GM18508 (cell line): ENCODE measurements at regions not wholly inside any gene's neighbourhood (a gene's known extent, or its start where the extent isn't known, plus 50 kb on each side); places are given as distances from the start of the nearest gene placed in this dataset.

ENCODE experiments used
- ATAC-seq: cut with Tn5 transposase; IDR thresholded peaks from one replicate; pipeline ENCODE4 v1.9.1; 2021; ENCODE audit warnings: moderate number of reproducible peaks; ENCODE audit not compliant: insufficient read depth, unreplicated experiment

DNA sequence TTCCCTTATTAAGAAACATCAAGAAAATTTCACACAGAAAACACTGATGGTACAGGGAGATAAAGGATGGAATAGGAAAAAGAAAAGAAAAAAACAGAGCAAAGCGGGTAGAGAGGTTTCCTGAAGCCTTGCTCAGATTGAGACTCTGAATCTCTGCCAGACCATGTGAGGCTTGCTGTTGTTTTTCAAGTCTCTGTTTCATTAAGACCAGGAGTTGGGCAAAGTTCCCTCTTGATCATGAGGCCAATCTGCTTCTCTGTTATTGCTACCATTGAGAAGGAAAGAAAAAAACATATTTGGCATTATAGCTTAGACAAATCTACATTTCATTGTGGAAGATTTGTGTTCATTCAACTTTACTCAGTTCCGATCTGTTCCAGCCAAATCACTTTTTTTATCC, 201.6 kb upstream of the SOX9 start:
- no peak for ATAC-seq

DNA sequence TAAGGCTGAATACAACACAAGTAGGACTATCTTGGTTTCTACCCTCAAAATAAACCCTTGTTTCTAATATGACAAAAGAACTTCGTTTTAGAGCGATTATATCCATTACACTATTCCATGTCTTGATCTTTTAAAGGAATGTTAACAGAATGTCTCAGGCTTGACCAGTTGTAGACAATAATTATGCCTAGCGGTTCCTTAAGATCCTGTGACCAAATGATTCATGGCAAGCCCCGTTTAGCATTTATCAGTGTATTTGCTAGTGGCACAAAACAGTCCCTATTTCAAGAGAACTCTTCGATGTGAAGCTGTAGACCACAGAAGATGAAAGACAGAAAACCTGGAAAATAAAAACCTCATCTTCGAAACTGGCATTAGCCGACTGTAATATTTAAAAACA, 200.9 kb upstream of the SOX9 start:
- ATAC-seq, result no peak

GRCh38 chr17:71921796-71922195, 199.0 kb upstream of the SOX9 start:
- ATAC-seq, result no peak

DNA sequence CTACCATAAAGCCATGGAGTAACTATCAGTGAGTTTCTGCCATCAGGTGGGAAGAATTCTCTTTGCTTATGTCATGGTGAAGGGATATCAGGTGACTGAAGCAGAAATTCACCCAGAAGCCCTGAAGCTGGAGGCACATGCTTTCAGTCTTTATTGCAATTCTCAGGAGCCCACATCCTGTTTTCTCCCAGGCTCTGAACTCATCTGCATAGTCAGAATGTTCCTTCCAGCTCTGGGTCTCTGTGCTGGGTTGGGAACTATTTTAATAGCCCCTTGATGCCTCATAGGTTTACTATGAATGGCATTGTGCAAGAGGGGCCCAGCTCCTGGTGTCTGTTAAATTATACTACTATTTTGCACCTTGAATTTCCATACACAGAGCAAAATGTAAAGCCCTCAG, 198.4 kb upstream of the SOX9 start:
- no peak for ATAC-seq

GRCh38 chr17:71926746-71927398, 193.9 kb upstream of the SOX9 start:
- ATAC-seq, result no peak

- ATAC-seq, result no peak
These were observed 187.5 kb upstream of the SOX9 start for GRCh38 chr17:71933306-71933705.

DNA sequence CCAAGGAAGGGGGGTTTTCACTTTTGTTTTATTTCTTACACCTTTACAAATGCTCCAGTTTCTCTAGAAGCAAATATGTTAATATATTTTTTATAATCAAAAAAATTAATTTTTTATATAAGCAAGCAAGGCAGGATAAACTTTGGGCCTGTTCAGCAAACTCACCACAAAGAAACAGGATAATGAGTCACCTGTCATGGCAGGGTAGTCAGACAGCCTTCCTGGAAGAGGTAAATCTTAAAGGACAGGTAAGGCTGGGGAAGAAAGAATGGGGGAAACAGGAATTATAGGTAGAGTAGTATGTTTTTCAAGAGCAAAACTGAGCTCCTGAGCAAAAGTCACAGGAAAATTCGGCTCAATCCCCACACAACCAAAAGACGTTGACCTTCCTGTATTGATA, 186.3 kb upstream of the SOX9 start:
- ATAC-seq, result no peak

GRCh38 chr17:71935341-71935740, 185.5 kb upstream of the SOX9 start:
- ATAC-seq, result no peak

GRCh38 chr17:71936977-71937376, 183.8 kb upstream of the SOX9 start:
- no peak for ATAC-seq

GRCh38 chr17:71937914-71938313, 182.9 kb upstream of the SOX9 start:
- ATAC-seq, result no peak

DNA sequence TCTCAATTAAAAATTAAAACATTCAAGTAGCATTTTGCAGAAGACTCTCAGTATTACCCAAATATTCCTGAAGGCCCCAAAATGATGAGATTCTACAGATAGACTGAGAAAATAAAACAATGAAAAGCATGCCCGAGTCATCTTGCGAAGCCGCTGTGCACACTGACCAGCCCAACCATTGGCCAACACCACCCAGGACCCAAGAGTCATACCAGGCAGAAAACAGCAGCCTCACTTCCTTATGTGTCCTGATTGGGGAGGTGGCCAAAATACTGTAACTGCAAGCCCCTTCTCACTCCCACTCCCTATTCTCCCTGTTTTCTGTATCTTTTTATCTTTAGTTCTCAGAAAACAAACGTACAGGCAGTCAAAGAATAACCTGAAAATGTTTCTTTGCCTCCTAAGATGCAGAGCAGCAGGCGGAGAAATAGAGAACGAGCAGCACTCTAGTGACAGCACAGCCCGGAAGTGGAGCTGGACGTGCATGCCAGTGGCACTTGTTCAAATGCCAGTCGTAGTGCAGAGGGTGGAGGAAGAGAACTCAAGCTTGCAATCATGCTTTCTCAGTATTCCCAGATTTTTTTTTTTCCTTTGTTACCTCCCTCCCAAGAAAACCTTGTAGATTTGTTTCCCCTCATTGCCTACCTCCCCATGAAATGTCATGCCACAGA, 182.3 kb upstream of the SOX9 start:
- ATAC-seq, result no peak

DNA sequence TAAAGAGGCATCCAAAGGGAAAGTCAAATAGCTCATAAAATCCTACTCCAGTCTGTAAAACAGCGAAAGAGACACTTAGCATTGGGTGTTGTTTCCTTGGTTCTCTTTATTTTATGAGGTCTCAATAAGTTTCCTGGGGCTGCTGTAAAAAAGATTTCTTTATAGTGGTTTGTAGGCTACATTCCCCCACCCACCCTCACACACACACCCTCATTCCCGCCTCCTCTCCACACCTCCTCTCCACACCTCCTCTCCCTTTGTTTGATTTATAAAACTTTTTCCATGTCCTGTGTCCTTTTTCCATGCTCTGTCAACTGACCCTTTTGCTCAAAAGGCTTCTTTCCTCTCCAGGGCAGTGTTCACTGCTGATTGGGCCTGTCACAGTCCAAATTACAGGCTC, 178.9 kb upstream of the SOX9 start:
- ATAC-seq, result no peak

DNA sequence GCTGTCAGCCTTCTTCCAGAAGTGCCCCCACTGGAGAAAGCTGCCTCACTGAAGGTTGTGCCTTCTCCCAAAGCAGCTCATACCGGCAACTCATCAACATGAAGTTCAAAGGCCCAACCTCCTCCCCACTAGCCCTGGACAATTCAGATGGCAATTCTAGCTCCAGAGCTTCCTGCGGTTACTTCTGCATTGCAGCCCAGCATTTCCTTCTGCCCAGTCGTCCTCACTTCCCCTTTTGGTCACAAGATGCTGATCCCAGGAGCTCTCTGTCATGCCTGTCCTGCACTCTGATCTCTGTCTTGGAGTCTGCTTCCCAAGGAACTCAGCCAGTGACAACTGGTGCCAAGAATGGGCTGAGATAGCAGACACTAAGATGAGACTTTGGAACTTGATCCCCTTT, 178.2 kb upstream of the SOX9 start:
- no peak for ATAC-seq

DNA sequence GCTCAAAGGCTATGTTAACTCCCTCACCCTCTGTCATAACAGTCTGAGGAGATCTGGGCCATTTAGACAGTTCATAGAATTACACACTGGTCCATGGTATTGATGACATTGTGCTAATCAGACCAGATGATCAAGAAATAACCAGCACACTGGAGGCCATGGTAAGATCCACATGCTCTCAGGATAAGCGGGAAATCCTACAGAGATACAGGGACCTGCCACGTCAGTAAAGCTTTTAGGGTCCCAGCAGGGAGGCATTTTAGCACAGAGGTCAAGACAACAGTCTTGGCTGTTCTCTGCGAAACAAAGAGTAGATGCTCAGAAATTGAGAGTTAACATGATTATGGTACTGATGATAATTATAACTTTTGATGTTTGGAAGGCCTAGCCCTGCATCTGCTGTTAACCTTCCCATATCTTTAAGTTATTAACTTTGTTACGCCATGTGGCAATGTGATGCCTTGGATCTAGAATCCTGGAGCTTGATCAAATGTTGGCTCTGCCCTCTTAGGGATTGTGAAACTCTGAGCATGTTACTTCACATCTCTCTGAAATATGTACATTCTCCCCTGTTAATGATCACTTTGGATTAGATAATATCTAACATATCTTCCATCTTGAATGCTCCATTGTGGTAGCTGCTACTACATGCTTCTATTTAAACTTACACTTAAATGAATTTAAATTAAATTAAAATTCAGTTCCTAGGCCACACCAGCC, 172.0 kb upstream of the SOX9 start:
- no peak for ATAC-seq

DNA sequence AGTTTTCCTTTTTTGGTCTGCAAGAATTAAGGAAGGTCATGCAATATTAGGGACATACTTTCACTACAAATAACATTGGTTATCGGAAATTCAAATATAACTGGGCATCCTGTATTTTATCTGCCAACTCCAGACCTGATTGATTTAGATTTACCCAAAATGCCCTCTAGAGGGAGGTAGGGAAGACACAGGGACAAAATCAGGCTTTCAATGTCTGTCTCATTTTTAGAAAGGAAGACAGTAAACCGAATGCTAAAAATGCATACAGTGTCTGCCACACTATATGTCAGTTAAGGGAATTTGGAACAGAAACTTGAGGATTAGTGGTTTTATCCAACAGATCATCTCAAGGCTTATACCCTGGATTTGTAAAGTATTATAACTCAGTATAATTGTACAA, 161.7 kb upstream of the SOX9 start:
- ATAC-seq, result no peak

DNA sequence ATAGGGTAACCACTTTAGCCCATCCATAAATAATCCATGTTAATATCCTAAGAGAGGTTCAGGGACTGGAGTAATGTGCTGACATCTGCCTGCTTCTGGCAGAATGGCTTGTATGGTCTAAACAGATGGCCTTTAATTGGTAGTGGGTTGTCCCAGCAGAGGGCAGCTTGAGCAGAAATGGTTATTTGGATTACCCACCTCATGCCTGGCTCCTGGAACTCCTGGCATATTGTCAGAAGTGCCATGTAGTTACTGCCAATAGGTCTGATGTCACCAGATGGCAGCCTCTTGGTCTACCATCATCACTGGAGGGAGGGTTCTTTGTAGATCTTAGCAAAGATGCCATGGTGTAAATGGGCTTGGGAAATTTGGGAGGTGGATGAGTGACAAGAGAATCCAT, 157.5 kb upstream of the SOX9 start:
- no peak for ATAC-seq

GRCh38 chr17:71963791-71964190, 157.0 kb upstream of the SOX9 start:
- no peak for ATAC-seq

- no peak for ATAC-seq
These were observed 156.3 kb upstream of the SOX9 start for GRCh38 chr17:71964559-71964958.

DNA sequence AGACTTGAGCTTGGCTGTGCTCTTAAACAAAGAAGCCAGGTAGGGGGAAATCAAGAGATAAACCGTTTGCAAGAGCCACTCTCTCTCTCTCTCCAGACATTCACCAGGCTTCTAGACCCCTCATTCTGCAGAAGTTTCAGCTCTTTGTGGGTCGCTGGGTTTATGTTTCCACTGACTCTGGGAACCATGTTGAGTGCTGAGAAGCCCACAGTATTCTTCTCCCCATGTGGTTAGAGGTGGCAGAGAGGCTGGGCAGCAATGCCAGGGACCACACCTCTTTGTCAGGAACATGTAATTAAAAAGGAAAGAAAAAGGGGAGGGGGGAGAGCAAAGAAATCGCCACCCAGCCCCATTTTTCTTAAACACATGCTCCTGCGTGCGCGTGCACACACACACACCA, 154.8 kb upstream of the SOX9 start:
- ATAC-seq, result no peak

- no peak for ATAC-seq
These were observed 154.1 kb upstream of the SOX9 start for GRCh38 chr17:71966459-71967313.

- no peak for ATAC-seq
These were observed 151.3 kb upstream of the SOX9 start for GRCh38 chr17:71969500-71969899.
